ENCODE measurements at regions not wholly inside any gene's neighbourhood (a gene's known extent, or its start where the extent isn't known, plus 50 kb on each side); places are given as distances from the start of the nearest gene placed in this dataset.
A peak's percentile ranks its signal among the peaks of the same experiment; 100 is the strongest.

DNA sequence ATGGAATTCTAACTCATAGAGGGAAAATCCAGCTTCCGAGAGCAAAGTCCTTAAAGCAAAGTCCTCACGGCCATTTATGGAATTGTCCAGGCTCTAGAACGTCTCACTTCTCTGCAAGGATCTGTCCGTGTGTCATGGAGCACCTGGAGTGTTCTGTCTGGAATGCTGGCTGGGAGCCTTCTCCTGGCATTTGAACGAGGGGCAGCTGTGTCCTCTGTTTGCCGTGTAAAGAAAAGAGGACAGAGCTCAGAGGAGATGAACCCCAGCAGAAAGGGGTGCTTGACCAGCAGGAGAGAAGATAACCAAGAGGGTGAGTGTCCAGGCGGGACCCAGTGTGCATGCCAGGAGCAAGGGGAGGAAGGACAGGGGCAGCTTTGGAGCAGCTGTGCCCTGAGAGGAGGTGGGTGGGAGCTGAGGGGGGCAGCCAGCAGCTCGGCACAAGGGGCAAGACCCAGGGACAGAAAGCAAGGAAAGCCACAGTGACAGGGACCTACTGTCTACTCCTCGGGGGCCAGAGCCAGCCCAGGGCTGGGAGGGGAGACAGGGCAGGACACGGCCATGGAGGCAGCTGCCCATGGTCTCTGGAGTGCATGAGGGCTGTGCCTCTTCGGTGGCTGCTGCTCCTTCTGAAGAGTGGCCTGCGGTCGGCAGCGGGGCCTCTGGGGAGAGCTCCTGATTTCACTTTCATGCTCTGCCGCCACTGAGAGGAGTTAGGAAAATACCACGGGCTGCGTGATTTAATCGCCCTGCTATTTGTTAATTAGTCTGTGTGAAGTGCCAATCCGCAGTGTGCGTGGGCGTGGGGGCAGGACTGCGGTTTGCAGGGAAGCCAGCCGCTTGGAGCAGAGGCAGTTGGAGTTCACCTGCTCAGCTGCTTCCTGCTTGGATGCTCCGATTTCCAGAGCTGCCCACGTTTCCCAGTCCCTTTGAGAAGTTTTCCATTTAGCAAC, 149.3 kb upstream of the SHH start:
- DNase-seq: peak; percentile 6

DNA sequence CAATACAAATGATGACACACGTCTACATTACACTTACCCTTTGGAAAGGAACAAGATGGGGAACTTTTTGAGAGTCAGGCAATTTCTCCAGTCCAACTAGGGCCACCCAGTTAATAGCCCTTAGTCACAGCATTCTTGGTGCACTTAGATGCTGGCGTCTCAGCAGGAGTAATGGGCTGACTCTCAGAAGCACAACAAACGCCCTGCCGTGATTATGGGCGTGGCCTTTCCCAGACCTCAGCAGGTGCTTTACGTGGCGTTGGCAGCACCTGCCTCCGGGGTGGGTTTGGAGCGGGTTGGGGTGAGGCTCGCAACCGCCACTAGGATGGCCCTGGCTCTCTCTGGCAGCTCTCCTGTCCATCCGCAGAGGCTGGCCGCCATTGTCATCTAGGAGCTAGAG, 147.6 kb upstream of the SHH start:
- DNase-seq: no peak

DNA sequence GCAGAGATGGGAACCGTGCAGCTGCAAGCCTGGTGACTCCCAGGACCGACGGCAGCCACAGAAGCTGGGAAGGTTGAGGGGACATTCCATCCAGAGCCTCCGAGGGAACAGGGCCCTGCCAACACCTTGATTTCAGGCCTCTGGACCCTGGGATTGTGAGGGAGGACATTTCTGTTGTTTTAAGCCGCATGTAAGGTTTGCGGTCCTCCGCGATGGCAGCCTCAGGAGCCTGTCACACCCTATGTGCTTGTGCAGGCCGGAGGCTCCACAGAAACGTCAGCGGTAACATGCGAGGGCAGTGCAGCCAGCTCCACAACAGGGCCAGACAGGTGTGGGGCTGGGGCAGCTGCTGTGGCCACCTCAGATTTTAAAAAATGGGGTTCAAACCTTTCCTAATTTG, 144.7 kb upstream of the SHH start:
- DNase-seq: no peak

DNA sequence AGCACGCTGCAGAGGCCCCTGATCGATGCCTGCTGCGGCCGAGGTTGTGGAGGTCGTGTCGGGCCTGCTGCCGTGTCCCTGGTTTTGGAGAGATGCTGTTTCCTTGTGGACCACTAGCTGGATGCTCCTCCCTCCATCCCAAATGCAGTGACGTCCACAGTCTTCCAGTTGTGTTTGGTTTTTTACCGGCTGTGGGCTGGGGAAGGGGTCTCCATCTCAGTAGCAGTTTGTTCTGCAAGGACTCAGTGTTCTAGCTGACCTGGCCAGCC, 143.0 kb upstream of the SHH start:
- no peak for DNase-seq

DNA sequence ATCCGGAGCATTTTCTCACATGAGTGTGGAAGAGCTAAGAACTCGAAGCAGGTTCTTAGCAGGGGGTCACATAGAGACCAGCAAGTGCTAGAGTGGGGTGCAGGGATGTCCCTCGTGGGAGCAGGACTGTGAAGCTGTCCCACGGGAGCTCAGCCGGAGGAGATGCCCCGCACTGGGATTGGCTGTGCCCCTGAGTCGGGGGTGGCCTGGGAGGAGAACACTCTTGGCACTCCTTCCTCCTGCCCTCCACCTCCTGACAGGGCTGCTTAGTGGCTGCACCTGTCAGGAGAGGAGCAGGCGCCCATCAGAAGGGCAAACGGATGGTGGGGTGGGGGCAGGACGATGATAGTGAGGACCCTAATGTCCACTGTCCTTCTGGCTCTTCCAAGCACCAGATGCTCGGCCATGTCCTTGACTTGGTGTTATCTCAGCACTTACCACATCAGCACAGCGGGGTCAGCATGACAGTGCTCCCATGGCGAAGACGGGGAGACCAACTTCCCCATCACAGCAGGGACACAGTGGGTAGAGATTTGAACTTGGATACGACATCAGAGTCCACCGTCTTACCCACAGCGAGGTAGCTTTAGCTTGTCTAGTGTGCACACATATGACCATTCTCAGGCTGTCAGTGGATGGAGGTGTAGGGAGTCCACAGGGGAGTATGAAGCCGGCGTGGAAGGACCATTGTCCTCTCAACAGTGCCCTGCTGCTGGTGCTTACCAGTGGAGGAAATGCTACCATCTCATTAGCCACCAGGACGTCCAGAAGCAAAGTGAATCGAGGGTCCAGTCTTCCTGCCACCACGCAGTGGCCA, 142.5 kb upstream of the SHH start:
- DNase-seq: no peak

DNA sequence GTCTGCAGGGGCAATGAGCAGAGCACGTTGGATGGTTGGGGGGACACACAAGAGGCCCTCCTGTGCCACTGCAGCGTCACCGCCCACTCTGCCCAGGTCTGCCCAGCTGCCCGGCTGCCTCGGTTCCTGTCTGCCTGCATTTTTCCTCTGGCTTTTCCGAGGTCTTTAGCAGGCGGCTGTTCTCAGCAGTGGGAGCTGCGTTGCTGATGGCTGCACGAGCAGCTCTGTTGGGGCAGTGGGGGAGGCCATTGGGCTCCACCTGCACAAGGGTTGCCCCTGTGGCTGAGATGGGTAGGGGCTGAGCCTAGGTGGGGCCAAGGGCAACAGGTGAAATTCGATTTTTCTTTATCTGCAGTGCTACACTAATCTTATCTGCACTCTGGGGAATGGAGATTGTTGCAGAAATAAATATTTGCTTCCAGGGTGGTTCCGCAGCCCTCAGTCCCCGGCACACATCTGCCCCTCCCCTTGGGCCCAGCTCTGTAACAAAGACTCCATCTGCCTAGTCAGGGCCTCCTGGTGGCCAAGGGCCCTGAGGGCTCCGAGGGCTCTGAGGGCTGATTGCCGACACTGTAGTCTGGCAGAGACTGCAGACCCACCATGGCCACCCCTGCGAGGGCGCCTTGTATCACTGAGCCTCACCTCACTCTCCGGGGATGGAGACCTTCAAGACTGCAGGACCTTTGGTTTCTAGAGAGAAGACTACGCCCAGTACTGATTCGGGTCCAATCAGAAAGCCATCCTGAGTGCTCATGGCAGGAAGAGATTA, 141.7 kb upstream of the SHH start:
- DNase-seq: no peak

DNA sequence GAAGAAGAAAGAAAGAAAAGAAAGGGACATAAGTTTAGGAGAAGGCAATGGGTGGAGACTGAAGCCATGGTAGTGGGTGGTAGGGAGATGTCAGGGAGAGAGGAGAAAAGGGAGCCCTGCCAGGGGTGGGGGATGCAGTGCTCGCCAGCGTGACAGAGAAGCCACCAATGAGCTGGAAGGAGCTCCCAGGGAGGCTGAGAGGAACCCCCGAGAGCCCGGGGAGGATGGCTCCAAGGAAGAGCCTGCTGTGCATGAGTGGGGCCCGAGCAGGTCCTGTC, 141.2 kb upstream of the SHH start:
- no peak for DNase-seq

DNA sequence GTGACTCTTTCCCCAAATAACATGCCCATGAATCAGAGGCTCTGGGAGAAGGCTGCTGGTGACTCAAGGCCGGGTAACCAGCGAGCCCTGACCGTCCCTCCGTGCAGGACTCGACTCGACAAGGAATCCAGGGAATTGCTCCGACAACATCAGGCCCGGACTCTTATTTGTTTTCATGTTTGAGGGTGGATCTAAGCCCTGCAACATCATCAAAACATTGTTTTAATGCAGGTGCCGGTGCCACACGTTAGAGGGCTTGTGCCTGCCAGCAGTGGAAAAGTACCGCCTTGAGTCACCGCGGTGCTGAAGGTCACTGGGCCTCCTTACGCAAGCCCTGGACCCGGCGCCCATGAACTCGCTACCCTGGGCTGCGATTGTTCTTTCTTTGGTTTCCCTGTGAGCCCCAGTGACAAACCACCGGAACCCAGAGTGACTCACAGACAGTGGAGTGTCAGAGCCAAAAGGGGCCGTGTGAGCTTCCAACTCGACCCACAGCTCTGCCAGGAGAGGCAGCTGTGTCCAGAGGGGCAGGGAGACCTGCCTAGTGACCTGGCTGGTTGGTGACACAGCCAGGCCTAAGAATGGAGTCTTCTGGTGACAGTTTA, 139.4 kb upstream of the SHH start:
- DNase-seq: peak; percentile 88

DNA sequence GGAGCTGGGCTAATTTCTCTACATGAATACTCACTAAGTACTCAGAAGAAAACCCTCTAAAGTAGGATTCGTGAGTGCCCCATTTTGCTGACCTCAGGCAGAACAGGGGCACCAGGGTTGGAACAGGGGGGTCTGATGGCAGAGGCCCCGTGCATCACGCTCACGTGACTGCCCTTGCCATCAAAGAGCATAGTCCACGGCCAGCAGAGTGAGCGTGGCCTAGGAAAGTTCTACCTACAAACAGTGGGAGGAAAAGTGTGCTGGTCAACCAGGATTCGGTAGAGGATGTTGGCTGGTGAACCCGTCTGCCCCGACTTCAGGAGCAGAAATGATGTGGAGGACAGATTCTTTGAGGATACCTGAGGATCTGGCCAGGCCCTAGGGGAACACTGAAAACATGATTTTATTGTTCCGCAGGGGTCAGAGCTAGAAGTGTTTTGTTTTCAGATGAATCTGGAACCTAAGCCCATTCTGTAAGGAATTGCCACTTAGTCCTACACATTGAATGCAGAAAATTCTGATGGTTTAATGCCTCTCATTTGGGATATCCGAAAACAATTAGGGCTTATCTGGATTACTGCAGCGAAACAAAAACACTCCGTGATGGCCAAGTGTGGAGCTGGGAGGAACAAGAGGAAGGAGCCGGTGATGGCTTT, 138.8 kb upstream of the SHH start:
- no peak for DNase-seq

DNA sequence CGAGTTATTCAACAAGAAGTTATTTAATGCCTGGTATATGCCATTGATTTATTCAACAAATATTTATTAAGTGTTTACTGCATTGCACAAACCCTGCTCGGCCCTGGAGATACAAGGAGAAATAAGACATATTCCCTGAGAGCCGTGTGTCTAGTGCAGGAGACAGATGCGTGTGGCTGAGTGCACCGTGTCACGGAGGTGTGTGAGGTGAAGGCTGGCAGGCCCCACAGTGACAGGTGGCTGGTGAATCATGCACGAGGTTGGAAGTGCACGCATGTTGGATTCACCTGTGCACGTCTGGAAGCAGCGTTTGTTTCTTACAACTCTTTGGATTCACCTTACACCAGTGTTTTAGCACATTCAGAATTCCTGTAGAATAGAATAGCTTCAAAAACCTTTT, 136.6 kb upstream of the SHH start:
- DNase-seq: no peak

DNA sequence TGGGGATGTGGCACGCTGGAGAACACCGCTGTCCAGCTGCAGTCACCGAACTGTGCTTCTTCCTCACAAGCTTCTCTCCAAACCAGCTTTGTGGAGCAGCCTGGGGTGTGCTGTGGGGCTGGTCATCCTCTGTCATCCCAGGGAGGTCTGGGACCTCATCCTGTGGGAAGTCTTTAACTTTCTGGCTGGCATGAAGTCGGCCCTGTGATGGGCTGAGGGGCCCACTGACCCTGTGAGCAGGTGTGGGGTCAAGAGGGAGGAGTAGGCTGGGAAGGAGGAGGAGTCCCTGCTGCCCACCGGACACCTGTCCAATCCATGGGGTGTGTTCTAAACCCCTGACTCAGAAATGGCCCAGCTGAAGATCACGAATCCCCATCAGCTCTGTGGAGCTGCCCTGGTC, 136.2 kb upstream of the SHH start:
- no peak for DNase-seq

DNA sequence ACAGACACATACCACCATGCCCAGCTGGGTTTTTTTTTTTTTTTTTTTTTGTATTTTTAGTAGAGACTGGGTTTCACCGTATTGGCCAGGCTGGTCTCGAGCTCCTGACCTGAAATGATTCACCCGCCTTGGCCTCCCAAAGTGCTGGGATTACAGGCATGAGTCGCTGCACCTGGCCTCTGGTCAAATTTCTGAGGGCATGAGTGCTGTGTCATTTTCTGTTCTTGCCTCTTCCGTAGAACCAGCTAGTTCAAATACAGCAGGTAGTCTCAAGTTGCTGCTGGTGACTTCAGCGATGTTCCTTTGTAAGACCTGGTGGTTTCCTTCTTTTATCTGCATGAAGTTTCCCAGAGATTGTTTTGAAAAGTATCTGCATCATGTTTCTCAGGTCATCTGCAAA, 134.8 kb upstream of the SHH start:
- peak; percentile 16 for DNase-seq

DNA sequence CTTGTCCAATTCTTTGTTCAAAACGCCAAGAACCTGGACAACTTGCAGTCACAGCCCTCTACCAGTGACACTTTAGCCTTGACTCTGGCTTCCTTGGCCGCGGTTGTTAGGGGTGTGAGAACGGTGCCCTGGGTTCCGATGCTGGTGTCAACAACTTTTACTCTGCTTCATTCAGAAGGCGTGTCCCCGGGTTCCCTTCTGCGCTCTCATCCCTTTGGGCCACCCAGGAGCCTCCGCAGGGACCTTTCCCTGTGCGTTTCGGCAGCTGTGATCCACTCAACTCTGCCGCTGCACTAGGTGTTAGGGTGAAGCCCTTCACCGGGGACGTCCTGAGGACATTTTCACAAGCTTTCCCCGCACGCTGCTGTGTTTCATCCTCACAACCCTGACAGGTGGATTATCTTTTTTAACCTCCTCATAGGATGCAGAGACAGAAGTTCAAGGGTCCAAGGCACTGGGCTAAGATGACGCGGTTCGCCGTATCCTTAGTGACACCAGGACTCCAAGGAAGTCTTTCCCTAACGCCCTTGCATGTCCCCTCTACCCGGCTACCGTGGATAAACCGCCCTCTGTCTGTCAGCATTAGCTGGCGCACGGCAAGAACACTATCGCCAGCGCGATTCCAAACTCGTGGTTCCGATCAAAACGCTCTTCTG, 133.5 kb upstream of the SHH start:
- DNase-seq: no peak

DNA sequence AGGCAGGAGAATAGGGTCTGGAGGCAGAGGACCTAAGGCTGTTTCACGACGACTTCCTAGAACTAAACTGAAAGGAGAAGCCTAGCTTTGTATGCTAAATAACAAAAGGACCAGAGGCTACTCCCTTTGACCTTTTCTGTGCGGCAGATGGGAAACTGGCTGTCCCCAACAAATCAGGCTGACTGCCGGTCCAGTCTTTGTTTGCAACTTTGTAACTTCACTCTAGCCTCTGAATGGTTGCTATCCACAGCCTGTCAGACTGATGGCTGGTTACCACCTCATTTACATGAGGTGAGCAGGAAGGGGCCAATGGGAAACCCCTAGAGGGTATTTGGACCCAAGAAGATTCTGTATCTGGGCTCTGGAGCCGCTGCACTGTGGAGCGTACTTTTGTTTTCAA, 132.6 kb upstream of the SHH start:
- no peak for DNase-seq

DNA sequence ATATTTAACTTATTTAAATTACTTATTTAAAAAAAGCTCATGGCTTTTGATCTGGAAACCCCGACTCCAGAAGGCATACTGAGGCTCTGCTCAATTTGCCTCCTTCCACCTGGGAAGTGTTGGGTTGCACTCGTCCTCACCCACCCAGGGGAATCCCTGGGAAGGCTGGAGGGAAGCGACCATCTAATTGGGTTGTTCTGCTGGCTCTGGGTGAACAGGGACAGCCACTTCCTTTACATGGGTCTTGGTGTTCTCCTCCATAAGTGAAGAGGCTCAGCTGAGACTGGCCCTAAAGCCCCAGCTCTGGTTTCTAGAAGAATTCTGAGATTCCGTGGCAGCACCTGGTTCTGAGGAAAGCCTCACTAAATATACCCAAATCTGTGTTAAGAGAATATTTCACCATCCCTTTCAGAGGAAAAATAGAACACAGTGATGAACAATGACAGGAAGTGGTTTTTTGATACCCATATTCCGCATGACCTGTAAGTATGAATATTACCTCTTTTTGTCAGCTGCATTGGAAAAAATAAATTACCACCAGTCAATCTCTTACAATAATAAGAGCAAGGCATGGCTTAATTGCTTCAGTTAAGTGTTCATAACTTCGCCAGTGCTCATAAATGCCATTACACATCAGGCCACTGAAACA, 131.1 kb upstream of the SHH start:
- DNase-seq: no peak

DNA sequence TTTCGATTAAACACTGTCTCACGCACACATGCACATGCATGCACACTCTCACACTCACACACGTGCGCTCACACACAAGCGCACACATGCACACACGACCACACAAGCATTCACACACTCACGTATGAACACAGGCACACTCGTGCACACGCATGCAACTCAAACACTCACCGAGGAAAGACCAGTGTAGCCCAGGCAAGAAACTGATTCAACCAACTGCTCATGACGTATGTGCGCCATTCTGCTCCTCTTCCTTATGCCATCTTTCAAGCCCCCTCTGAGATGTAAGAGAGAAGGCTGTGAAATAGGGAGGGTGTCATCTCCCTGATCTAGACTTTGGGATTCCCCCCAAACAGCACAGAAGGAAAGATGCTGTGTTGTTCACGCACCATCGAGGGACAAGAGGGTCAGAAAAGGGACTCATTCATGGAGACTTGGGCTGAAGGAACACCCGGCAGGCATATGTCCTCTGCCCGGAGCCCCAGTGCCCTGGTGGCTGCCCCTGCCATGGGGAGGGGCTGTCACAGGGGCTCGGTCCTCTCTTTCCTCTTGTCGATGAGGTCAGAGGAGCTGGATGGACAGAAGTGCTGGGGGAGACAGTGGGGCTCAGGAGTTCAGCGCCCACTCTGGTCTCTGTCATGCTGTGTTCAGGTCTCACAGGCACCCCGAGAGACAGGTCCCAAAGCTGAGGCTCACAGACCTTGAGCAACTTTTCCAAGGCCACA, 130.1 kb upstream of the SHH start:
- no peak for DNase-seq

DNA sequence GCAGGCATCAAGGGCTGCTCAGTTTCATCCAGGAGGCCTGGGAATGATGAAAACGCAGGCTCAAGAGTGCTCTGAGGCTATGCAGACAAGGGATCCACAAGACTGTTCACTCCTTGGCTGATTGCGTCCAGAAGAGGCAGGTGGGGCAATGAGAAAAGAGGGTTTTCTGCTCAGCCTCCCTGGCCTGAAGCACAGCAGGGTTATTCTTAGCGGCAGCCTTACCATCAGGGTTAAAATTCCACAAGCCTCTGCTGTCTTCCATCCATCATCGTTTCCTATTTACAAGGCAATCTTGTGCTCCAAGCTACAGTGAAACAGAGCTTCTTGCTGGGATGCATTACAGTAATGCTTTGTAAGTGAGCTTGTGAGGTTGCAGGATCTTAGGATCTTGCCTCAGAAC, 129.4 kb upstream of the SHH start:
- no peak for DNase-seq

DNA sequence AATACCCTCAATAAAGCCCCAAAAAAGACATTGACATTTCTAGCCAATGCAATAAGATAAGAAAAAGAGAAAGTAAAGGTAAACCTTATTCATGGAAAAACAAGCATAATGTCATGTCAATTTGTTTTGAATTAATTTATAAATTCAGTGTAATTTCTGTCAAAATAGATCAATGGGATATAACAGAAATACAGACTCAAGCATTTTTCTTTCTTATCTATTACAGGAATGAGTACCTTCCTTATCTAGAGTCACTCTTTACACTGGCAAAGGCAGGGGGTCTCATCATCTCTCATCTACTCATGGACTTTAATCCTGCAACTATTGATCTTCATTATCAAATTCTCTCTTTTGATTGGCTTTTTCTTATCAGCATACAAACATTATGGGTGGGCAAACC, 127.1 kb upstream of the SHH start:
- DNase-seq: no peak

DNA sequence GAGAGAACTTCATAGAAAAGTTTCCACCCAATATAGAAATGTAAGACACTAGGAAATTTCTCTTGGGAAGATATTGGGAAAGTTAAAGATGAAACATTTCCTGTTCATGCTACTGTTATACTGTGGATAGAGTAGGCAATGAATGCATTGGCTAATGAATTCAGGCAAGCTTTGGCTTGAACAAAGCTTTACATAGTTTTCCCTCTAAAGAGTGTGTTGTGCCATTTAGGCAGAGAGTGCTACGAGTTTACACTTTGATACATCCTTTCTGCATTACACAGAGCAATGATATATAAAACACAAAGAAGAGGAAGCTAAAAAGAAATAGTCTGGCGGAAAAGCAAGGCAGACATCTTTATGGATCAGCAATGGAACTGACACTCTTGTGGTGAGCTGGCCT, 125.9 kb upstream of the SHH start:
- DNase-seq: no peak

DNA sequence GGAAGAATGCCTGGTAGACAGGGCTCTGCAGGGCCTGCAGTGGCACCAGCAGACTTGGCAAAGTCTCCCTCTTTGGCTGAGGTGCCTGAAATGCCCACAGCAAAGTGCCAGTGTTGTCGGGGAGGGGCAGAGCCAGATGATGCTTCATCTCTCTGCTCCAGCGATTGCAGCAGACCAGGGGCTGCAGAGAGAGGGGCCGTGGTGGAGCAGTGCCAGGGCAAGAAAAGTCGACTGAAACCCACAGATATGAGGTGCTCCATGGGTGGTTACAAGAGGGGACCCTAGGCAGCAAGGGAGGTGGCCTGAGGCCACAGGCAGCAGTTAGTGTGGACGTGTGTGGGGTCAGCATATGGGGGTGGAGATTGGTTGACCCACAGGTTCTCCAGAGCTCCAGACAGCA, 123.5 kb upstream of the SHH start:
- DNase-seq: no peak

DNA sequence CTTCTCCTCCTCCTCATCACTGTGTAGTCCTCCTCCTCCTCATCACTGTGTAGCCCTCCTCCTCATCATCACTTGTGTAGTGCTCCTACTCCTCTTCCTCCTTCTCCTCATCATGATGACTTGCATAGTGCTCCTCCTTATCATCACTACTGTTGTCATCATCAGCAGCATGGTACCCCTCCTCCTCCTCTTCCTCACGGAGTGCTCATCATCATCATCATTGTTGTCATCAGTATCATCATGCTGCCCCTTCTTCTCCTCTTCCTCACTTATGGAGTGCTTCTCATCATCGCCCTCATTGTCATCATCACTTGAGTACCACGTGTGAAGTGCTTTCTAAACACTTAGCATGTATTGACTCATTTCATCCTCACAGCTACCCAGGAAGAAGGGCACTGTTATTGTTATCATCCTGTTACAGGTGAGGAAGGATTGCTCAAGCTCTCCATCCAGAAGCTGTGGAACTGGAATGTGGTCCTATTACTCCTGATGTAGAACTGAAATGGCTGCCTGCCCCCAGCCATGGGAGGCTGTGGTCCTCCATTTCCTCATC, 122.8 kb upstream of the SHH start:
- DNase-seq: no peak

Measured in T1000 (cell line).